OCI-LY3 (cell line): ENCODE measurements at regions not wholly inside any gene's neighbourhood (a gene's known extent, or its start where the extent isn't known, plus 50 kb on each side); places are given as distances from the start of the nearest gene placed in this dataset.

ENCODE experiments used
- H2AFZ ChIP-seq: fragments of 200-600, 300-600 bp; shearing (Covaris generic); 2 replicates; pipeline ENCODE4 v1.6.0; 2014; ENCODE audit warnings: antibody characterized with exemption, low read depth, low read length
- H3K27ac ChIP-seq: fragments of 200-600, 300-600 bp; sonication (generic); 2 replicates; pipeline ENCODE4 v1.5.1; 2014; ENCODE audit warnings: mild to moderate bottlenecking, low read length, moderate library complexity, mixed read lengths
- H3K27me3 ChIP-seq: fragments of 200-600, 300-600 bp; sonication (generic); 2 replicates; pipeline ENCODE4 v1.6.1; 2014; ENCODE audit warnings: low read depth, low read length, mixed read lengths
- H3K36me3 ChIP-seq: fragments of 200-600, 300-600 bp; sonication (generic); replicated peaks from 2 replicates; pipeline ENCODE3; 2014; ENCODE audit warnings: low read depth, low read length, mixed read lengths
- H3K4me1 ChIP-seq: fragments of 300-600, 200-600 bp; sonication (generic); 2 replicates; pipeline ENCODE4 v1.6.1; 2014; ENCODE audit warnings: low read length, mixed read lengths
- H3K4me2 ChIP-seq: fragments of 200-600, 300-600 bp; sonication (generic); 2 replicates; pipeline ENCODE4 v1.6.1; 2014; ENCODE audit warnings: low read length, mixed read lengths
- H3K4me3 ChIP-seq: fragments of 300-600, 200-600 bp; sonication (generic); 2 replicates; pipeline ENCODE4 v1.5.1; 2014; ENCODE audit warnings: antibody characterized with exemption, mild to moderate bottlenecking, low read length, moderate library complexity
- H3K79me2 ChIP-seq: fragments of 300-600, 200-600 bp; shearing (Covaris generic); 2 replicates; pipeline ENCODE4 v1.6.1; 2014; ENCODE audit warnings: mild to moderate bottlenecking, low read length, mixed read lengths
- H3K9ac ChIP-seq: fragments of 300-600, 200-600 bp; shearing (Covaris generic); 2 replicates; pipeline ENCODE4 v1.6.0; 2014; ENCODE audit warnings: mild to moderate bottlenecking, low read length, moderate library complexity
- H3K9me3 ChIP-seq: fragments of 200-600, 300-600 bp; shearing (Covaris generic); 2 replicates; pipeline ENCODE4 v1.6.1; 2014; ENCODE audit warnings: low read length, mixed read lengths; ENCODE audit not compliant: insufficient read depth
- H4K20me1 ChIP-seq: fragments of 200-600, 300-600 bp; sonication (generic); 2 replicates; pipeline ENCODE4 v1.6.1; 2016; ENCODE audit warnings: low read length, mixed read lengths; ENCODE audit not compliant: insufficient read depth
- CTCF ChIP-seq: fragments of 200-600, 300-600 bp; sonication (generic); IDR thresholded peaks from 2 replicates; pipeline ENCODE4 v1.5.1; 2014; ENCODE audit warnings: antibody characterized with exemption, low read length, low read depth
- EZH2phosphoT487 ChIP-seq: fragments of 200-600 bp; shearing (Covaris generic); IDR thresholded peaks from 2 replicates; pipeline ENCODE4 v1.6.1; 2018; ENCODE audit warnings: antibody characterized with exemption, mixed run types, low read depth

- Histone ChIP-seq H3K27ac (no peak overlapping the region), H2AFZ (no peak overlapping the region), H3K36me3 (no peaks in the 10 kb centered on the region), H3K4me1 (no peaks in the 10 kb centered on the region), H3K9ac (no peak overlapping the region), H3K9me3 (no peaks in the 10 kb centered on the region), H3K79me2 (no peaks in the 10 kb centered on the region), H3K4me2 (no peak overlapping the region), H3K4me3 (no peak overlapping the region), H3K27me3 (no peaks in the 10 kb centered on the region), H4K20me1 (no peaks in the 10 kb centered on the region)
- TF ChIP-seq EZH2phosphoT487 (no peak), CTCF (no peak)
Measured at GRCh38 chr4:156322592-156322991, 368.9 kb upstream of the CTSO start.

GRCh38 chr4:156321203-156321602, 367.5 kb upstream of the CTSO start:
- H2AFZ ChIP-seq = no peak overlapping the region
- no peak overlapping the region for H3K4me2 ChIP-seq
- no peaks in the 10 kb centered on the region for H3K4me1 ChIP-seq
- no peaks in the 10 kb centered on the region for H3K36me3 ChIP-seq
- no peak overlapping the region for H3K27ac ChIP-seq
- H4K20me1 ChIP-seq = no peaks in the 10 kb centered on the region
- H3K79me2 ChIP-seq = no peaks in the 10 kb centered on the region
- no peak overlapping the region for H3K9ac ChIP-seq
- H3K4me3 ChIP-seq = no peak overlapping the region
- no peaks in the 10 kb centered on the region for H3K27me3 ChIP-seq
- H3K9me3 ChIP-seq = no peaks in the 10 kb centered on the region
- no peak for TF ChIP-seq CTCF
- TF ChIP-seq EZH2phosphoT487 = no peak

- Histone ChIP-seq H3K9ac (no peak overlapping the region), H4K20me1 (no peaks in the 10 kb centered on the region), H2AFZ (no peak overlapping the region), H3K36me3 (no peaks in the 10 kb centered on the region), H3K4me3 (no peak overlapping the region), H3K9me3 (no peaks in the 10 kb centered on the region), H3K79me2 (no peaks in the 10 kb centered on the region), H3K27ac (no peak overlapping the region), H3K4me1 (no peaks in the 10 kb centered on the region), H3K27me3 (no peaks in the 10 kb centered on the region), H3K4me2 (no peak overlapping the region)
- TF ChIP-seq EZH2phosphoT487 = no peak
- no peak for TF ChIP-seq CTCF
Measured at GRCh38 chr4:156313497-156313896, 359.8 kb upstream of the CTSO start.

- H3K4me1 ChIP-seq = no peaks in the 10 kb centered on the region
- TF ChIP-seq EZH2phosphoT487 (no peak), CTCF (no peak)
- no peaks in the 10 kb centered on the region for H3K27me3 ChIP-seq
- no peaks in the 10 kb centered on the region for H4K20me1 ChIP-seq
- no peak overlapping the region for H3K4me3 ChIP-seq
- H2AFZ ChIP-seq = peak overlapping the region; percentile 13; the same call in 1 of the 2 replicates
- H3K9me3 ChIP-seq = no peaks in the 10 kb centered on the region
- peak overlapping the region; percentile 8 for H3K4me2 ChIP-seq
- no peaks in the 10 kb centered on the region for H3K36me3 ChIP-seq
- H3K27ac ChIP-seq = no peak overlapping the region
- H3K9ac ChIP-seq = no peak overlapping the region
- H3K79me2 ChIP-seq = no peaks in the 10 kb centered on the region
Measured at GRCh38 chr4:156312261-156312847, 358.7 kb upstream of the CTSO start.
